Ascending aorta (tissue), 2 donors: ENCODE measurements at regions not wholly inside any gene's neighbourhood (a gene's known extent, or its start where the extent isn't known, plus 50 kb on each side); places are given as distances from the start of the nearest gene placed in this dataset.
A peak's percentile ranks its signal among the peaks of the same experiment; 100 is the strongest.

Experiments
- DNase-seq, 2 donors: peaks; one replicate each; pipeline ENCODE4 v3.0.0-alpha.2; 2019; ENCODE audit warnings: low spot score in 2 of 2
- H3K27ac ChIP-seq, 2 donors: fragments of 200-600 bp; sonication (generic); one replicate each; pipeline ENCODE4 v1.5.1; 2016 to 2017; ENCODE audit warnings: mild to moderate bottlenecking in 1 of 2
- H3K27me3 ChIP-seq: fragments of 200-600 bp; sonication (generic); one replicate; pipeline ENCODE4 v1.5.1; 2017
- H3K36me3 ChIP-seq, 2 donors: fragments of 200-600 bp; sonication (generic); one replicate each; pipeline ENCODE4 v1.5.1; 2016
- H3K4me1 ChIP-seq, 2 donors: fragments of 200-600 bp; sonication (generic); one replicate each; pipeline ENCODE4 v1.5.1; 2016 to 2017; ENCODE audit warnings: mild to moderate bottlenecking in 1 of 2
- H3K4me3 ChIP-seq, 2 donors: fragments of 200-600 bp; sonication (generic); one replicate each; pipeline ENCODE4 v1.5.1; 2016 to 2017; ENCODE audit warnings: mild to moderate bottlenecking in 1 of 2
- H3K9me3 ChIP-seq, 2 donors: fragments of 200-600 bp; sonication (generic); one replicate each; pipeline ENCODE4 v1.5.1; 2016
- CTCF ChIP-seq, 3 experiments: fragments of 200-600 bp in 2 of 3; fragments of 450-650 bp in 1 of 3; sonication (generic) in 2 of 3; IDR thresholded peaks; one replicate each; pipeline ENCODE4 v1.5.1; 2016 to 2019; ENCODE audit warnings: antibody characterized with exemption in 3 of 3, mild to moderate bottlenecking in 1 of 3, moderate library complexity in 1 of 3
- intact Hi-C: fragments of 100-400 bp; cut with DNase I; formaldehyde crosslinking; loops from one replicate; pipeline ENCODE4 v1.15.1; 2023

GRCh38 chr4:26261405-26261804, 59.4 kb upstream of the RBPJ start:
- H3K9me3 ChIP-seq = no peaks in the 10 kb centered on the region
- H3K27me3 ChIP-seq = no peaks in the 10 kb centered on the region
- intact Hi-C loops = no loop called here
- no peak for TF ChIP-seq CTCF (IDR thresholded peaks at IDR 0.05)
- no peak overlapping the region for H3K4me3 ChIP-seq
- H3K36me3 ChIP-seq = no peaks in the 10 kb centered on the region
- no peak for DNase-seq
- no peak overlapping the region for H3K27ac ChIP-seq
- no peaks in the 10 kb centered on the region for H3K4me1 ChIP-seq

- TF ChIP-seq CTCF (IDR thresholded peaks at IDR 0.05) = no peak
- H3K36me3 ChIP-seq = no peaks in the 10 kb centered on the region
- H3K27ac ChIP-seq = no peak overlapping the region
- H3K4me1 ChIP-seq = peaks cover 0 to 9% of the 10 kb centered on the region in 2 donors
- H3K9me3 ChIP-seq = no peaks in the 10 kb centered on the region
- DNase-seq = no peak
- H3K4me3 ChIP-seq = no peak overlapping the region
- no peaks in the 10 kb centered on the region for H3K27me3 ChIP-seq
- intact Hi-C loops = no loop called here
Measured at GRCh38 chr4:26263165-26263564, 57.6 kb upstream of the RBPJ start.

- no peaks in the 10 kb centered on the region for H3K9me3 ChIP-seq
- no peak for TF ChIP-seq CTCF (IDR thresholded peaks at IDR 0.05)
- no peak for DNase-seq
- peaks cover 0 to 9% of the 10 kb centered on the region in 2 donors for H3K4me1 ChIP-seq
- no peaks in the 10 kb centered on the region for H3K36me3 ChIP-seq
- no peak overlapping the region for H3K27ac ChIP-seq
- intact Hi-C loops = no loop called here
- no peak overlapping the region for H3K4me3 ChIP-seq
- H3K27me3 ChIP-seq = no peaks in the 10 kb centered on the region
Measured at GRCh38 chr4:26264109-26264508, 56.7 kb upstream of the RBPJ start.

- H3K4me1 ChIP-seq = peaks cover 0 to 9% of the 10 kb centered on the region in 2 donors
- no peaks in the 10 kb centered on the region for H3K9me3 ChIP-seq
- H3K27me3 ChIP-seq = no peaks in the 10 kb centered on the region
- no peaks in the 10 kb centered on the region for H3K36me3 ChIP-seq
- no peak overlapping the region for H3K27ac ChIP-seq
- TF ChIP-seq CTCF (IDR thresholded peaks at IDR 0.05) = no peak
- intact Hi-C loops = no loop called here
- peak; percentile 18 to 87 for DNase-seq
- H3K4me3 ChIP-seq = no peak overlapping the region
Measured at GRCh38 chr4:26267087-26267486, 53.7 kb upstream of the RBPJ start.

- no peaks in the 10 kb centered on the region for H3K36me3 ChIP-seq
- H3K4me1 ChIP-seq = peaks cover 0 to 9% of the 10 kb centered on the region in 2 donors
- H3K27ac ChIP-seq = no peak overlapping the region
- no peaks in the 10 kb centered on the region for H3K9me3 ChIP-seq
- intact Hi-C loops = no loop called here
- DNase-seq = no peak
- H3K4me3 ChIP-seq = no peak overlapping the region
- no peaks in the 10 kb centered on the region for H3K27me3 ChIP-seq
- TF ChIP-seq CTCF (IDR thresholded peaks at IDR 0.05) = no peak
Measured at GRCh38 chr4:26268246-26268645, 52.6 kb upstream of the RBPJ start.

- no peak for DNase-seq
- intact Hi-C loops = no loop called here
- Histone ChIP-seq H3K36me3 (no peaks in the 10 kb centered on the region), H3K4me3 (no peak overlapping the region), H3K27me3 (no peaks in the 10 kb centered on the region), H3K4me1 (peaks cover 0 to 9% of the 10 kb centered on the region in 2 donors), H3K9me3 (no peaks in the 10 kb centered on the region), H3K27ac (no peak overlapping the region)
- no peak for TF ChIP-seq CTCF (IDR thresholded peaks at IDR 0.05)
Measured at GRCh38 chr4:26269038-26269437, 51.8 kb upstream of the RBPJ start.
